Mammary epithelial cell (primary cell): ENCODE measurements at regions not wholly inside any gene's neighbourhood (a gene's known extent, or its start where the extent isn't known, plus 50 kb on each side); places are given as distances from the start of the nearest gene placed in this dataset.

Experiments
- CTCF ChIP-seq, 2 donors: IDR thresholded peaks in 1 of 2; conservative IDR thresholded peaks in 1 of 2; 2 replicates each; pipeline ENCODE4 v1.5.1; 2011 to 2012; ENCODE audit warnings: inconsistent platforms in 2 of 2, low read length in 2 of 2, mild to moderate bottlenecking in 2 of 2, control low read depth in 1 of 2, low read depth in 1 of 2; ENCODE audit not compliant: insufficient read depth in 1 of 2; ENCODE audit errors: extremely low read depth in 1 of 2
- EZH2 ChIP-seq: IDR thresholded peaks from 2 replicates; pipeline ENCODE4 v1.6.1; 2012; ENCODE audit warnings: low read length, inconsistent platforms, borderline replicate concordance

- TF ChIP-seq EZH2 (no peak), CTCF (conservative IDR thresholded peaks at IDR 0.05 in 1 of 2, IDR thresholded peaks at IDR 0.05 in 1 of 2; ENCODE audit: extremely low read depth in 1 of 2, insufficient read depth in 1 of 2, low read depth in 1 of 2, low read length in 2 of 2) (no peak)
Measured at GRCh38 chr2:212912445-212913103, 238.8 kb downstream of the IKZF2 start.
